Endothelial cell of umbilical vein (primary cell): ENCODE measurements at regions not wholly inside any gene's neighbourhood (a gene's known extent, or its start where the extent isn't known, plus 50 kb on each side); places are given as distances from the start of the nearest gene placed in this dataset.

ENCODE experiments used
- BruUV-seq: library from RNA; stranded (reverse); fragments of 400-500 nt; replicated peaks from 2 replicates; lab custom pipeline; 2021; lab: Mats Ljungman, UMichigan
- CTCF ChIA-PET: fragments of 300-600, 350-600 bp; sonication (Branson Sonifier 250); formaldehyde crosslinking; loops from one replicate; lab custom pipeline; 2021; ENCODE audit warnings: antibody characterized with exemption, inconsistent platforms; lab: Charles Lee
- POLR2A ChIA-PET: fragments of 300-600, 350-600 bp; sonication (Branson Sonifier 250); formaldehyde crosslinking; loops from one replicate; lab custom pipeline; 2021; ENCODE audit warnings: antibody characterized with exemption, inconsistent platforms; lab: Charles Lee
- DNase-seq: peaks from one replicate; pipeline ENCODE4 v3.0.0-alpha.2; 2011; ENCODE audit warnings: low read depth, low spot score
- FAIRE-seq: peaks from 2 replicates; lab custom pipeline; 2011; peaks lifted over from hg19 to GRCh38; lab: Jason Lieb, UNC
- H2AFZ ChIP-seq: 2 replicates; pipeline ENCODE4 v1.6.0; 2012; ENCODE audit warnings: low read depth, low read length, control low read depth, inconsistent platforms
- H3K27ac ChIP-seq: 2 replicates; pipeline ENCODE4 v1.5.1; 2011; ENCODE audit warnings: low read depth, mild to moderate bottlenecking, control low read depth, low read length, moderate library complexity; ENCODE audit not compliant: insufficient read depth
- H3K27me3 ChIP-seq, 2 experiments: 2 replicates each; pipeline versions ENCODE4 v1.6.0 to v1.6.1; 2011; ENCODE audit warnings: low read length in 2 of 2, mixed read lengths in 1 of 2; ENCODE audit not compliant: control insufficient read depth in 2 of 2, insufficient read depth in 2 of 2
- H3K36me3 ChIP-seq, 2 experiments: 2 replicates in 1 of 2; 3 replicates in 1 of 2; pipeline ENCODE4 v1.5.1; 2011; ENCODE audit warnings: low read length in 2 of 2, mild to moderate bottlenecking in 1 of 2, moderate library complexity in 1 of 2; ENCODE audit not compliant: control insufficient read depth in 2 of 2, insufficient read depth in 2 of 2; ENCODE audit errors: extremely low read depth in 1 of 2
- H3K4me1 ChIP-seq: 3 replicates; pipeline ENCODE4 v1.5.1; 2011; ENCODE audit warnings: mild to moderate bottlenecking, low read length; ENCODE audit not compliant: control insufficient read depth, insufficient read depth; ENCODE audit errors: extremely low read depth
- H3K4me2 ChIP-seq: 2 replicates; pipeline ENCODE4 v1.6.1; 2011; ENCODE audit warnings: low read length, control low read depth, mixed read lengths; ENCODE audit not compliant: insufficient read depth
- H3K4me3 ChIP-seq, 3 experiments: fragments of 200-600 bp in 1 of 3; sonication (generic), shearing (Covaris generic) in 1 of 3; replicated peaks in 1 of 3; 2 replicates each; pipeline ENCODE4 v1.5.1; 2011 to 2016; ENCODE audit warnings: control low read depth in 3 of 3, low read length in 3 of 3, mild to moderate bottlenecking in 2 of 3, inconsistent platforms in 1 of 3, low read depth in 1 of 3, moderate library complexity in 1 of 3; ENCODE audit not compliant: insufficient read depth in 1 of 3
- H3K79me2 ChIP-seq: 2 replicates; pipeline ENCODE4 v1.6.0; 2012; ENCODE audit warnings: low read length, inconsistent platforms; ENCODE audit not compliant: control insufficient read depth, insufficient read depth
- H3K9ac ChIP-seq: replicated peaks from 2 replicates; pipeline ENCODE3; 2011; ENCODE audit warnings: low read length, control low read depth; ENCODE audit not compliant: insufficient read depth; ENCODE audit errors: extremely low read depth
- H3K9me1 ChIP-seq: replicated peaks from 3 replicates; pipeline ENCODE4 v1.6.0; 2011; ENCODE audit warnings: mild to moderate bottlenecking, low read length; ENCODE audit not compliant: control insufficient read depth, insufficient read depth; ENCODE audit errors: extremely low read depth
- H3K9me3 ChIP-seq: replicated peaks from 2 replicates; pipeline ENCODE4 v1.5.1; 2012; ENCODE audit warnings: low read length, inconsistent platforms; ENCODE audit not compliant: control insufficient read depth, insufficient read depth
- H4K20me1 ChIP-seq: replicated peaks from 2 replicates; pipeline ENCODE3; 2011; ENCODE audit warnings: mild to moderate bottlenecking, low read length; ENCODE audit not compliant: control insufficient read depth, insufficient read depth; ENCODE audit errors: extremely low read depth
- EZH2 ChIP-seq: IDR thresholded peaks from 2 replicates; pipeline ENCODE4 v1.6.1; 2012; ENCODE audit warnings: borderline replicate concordance, low read depth, mild to moderate bottlenecking, moderate library complexity, low read length, inconsistent platforms; ENCODE audit not compliant: severe bottlenecking
- FOS ChIP-seq: IDR thresholded peaks from 2 replicates; pipeline ENCODE4 v1.6.1; 2011; ENCODE audit warnings: mild to moderate bottlenecking, low read length, moderate library complexity, borderline replicate concordance; ENCODE audit not compliant: insufficient read depth
- GATA2 ChIP-seq: IDR thresholded peaks from 2 replicates; pipeline ENCODE4 v1.7.0; 2011; ENCODE audit warnings: low read depth, mild to moderate bottlenecking, moderate library complexity, mixed read lengths, low read length; ENCODE audit not compliant: insufficient read length, insufficient read depth
- JUN ChIP-seq: IDR thresholded peaks from 2 replicates; pipeline ENCODE4 v1.6.1; 2011; ENCODE audit warnings: borderline replicate concordance, low read depth; ENCODE audit not compliant: insufficient read length, insufficient read depth
- MAX ChIP-seq: IDR thresholded peaks from 2 replicates; pipeline ENCODE4 v1.6.1; 2011; ENCODE audit not compliant: insufficient read depth, insufficient read length
- MYC ChIP-seq: IDR thresholded peaks from one replicate; pipeline ENCODE4 v1.6.1; 2011; ENCODE audit warnings: mild to moderate bottlenecking, low read depth, low read length
- POLR2A ChIP-seq: IDR thresholded peaks from 2 replicates; pipeline ENCODE4 v1.6.1; 2012; ENCODE audit warnings: low read depth, mild to moderate bottlenecking, control low read depth, low read length
- dilution Hi-C: fragments of 300-500 bp; cut with MboI; formaldehyde crosslinking; loops from one replicate; pipeline ENCODE4 v1.15.0; 2019; ENCODE audit warnings: low sequenced_read_pairs; ENCODE audit not compliant: extremely low pct_ligation_motif_present
- intact Hi-C: fragments of 100-400 bp; cut with micrococcal nuclease; formaldehyde crosslinking; loops from one replicate; pipeline ENCODE4 v1.10.0; 2022
- TF ChIP-seq, protein P1 (sequence below), 2 donors: IDR thresholded peaks; 1 replicate in 1 of 2; 2 replicates in 1 of 2; pipeline ENCODE4 v1.5.1; 2011; ENCODE audit warnings: low read length in 2 of 2, mild to moderate bottlenecking in 2 of 2, moderate library complexity in 2 of 2, control low read depth in 1 of 2, inconsistent platforms in 1 of 2, low read depth in 1 of 2; ENCODE audit not compliant: insufficient read depth in 1 of 2; ENCODE audit errors: extremely low read depth in 1 of 2

- no peaks in the 10 kb centered on the region for H4K20me1 ChIP-seq
- no peak overlapping the region for H3K9ac ChIP-seq
- H3K27me3 ChIP-seq: no peaks in the 10 kb centered on the region
- no peaks in the 10 kb centered on the region for H3K79me2 ChIP-seq
- H3K4me2 ChIP-seq: no peak overlapping the region
- H3K4me1 ChIP-seq: no peaks in the 10 kb centered on the region
- H3K9me3 ChIP-seq: no peaks in the 10 kb centered on the region
- H2AFZ ChIP-seq: no peak overlapping the region
- POLR2A ChIA-PET: no interaction called here
- no TSS peak for BruUV-seq
- CTCF ChIA-PET: no interaction called here
- H3K4me3 ChIP-seq: no peak overlapping the region
- TF ChIP-seq, protein P1, sequence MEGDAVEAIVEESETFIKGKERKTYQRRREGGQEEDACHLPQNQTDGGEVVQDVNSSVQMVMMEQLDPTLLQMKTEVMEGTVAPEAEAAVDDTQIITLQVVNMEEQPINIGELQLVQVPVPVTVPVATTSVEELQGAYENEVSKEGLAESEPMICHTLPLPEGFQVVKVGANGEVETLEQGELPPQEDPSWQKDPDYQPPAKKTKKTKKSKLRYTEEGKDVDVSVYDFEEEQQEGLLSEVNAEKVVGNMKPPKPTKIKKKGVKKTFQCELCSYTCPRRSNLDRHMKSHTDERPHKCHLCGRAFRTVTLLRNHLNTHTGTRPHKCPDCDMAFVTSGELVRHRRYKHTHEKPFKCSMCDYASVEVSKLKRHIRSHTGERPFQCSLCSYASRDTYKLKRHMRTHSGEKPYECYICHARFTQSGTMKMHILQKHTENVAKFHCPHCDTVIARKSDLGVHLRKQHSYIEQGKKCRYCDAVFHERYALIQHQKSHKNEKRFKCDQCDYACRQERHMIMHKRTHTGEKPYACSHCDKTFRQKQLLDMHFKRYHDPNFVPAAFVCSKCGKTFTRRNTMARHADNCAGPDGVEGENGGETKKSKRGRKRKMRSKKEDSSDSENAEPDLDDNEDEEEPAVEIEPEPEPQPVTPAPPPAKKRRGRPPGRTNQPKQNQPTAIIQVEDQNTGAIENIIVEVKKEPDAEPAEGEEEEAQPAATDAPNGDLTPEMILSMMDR (IDR thresholded peaks at IDR 0.05; ENCODE audit: extremely low read depth in 1 of 2, insufficient read depth in 1 of 2, low read depth in 1 of 2, low read length in 2 of 2): no peak
- TF ChIP-seq POLR2A (no peak), GATA2 (no peak), MAX (no peak)
- dilution Hi-C loops (no loop called here), intact Hi-C loops (no loop called here)
- H3K27ac ChIP-seq: no peak overlapping the region
- no peak for FAIRE-seq
- no peaks in the 10 kb centered on the region for H3K36me3 ChIP-seq
- DNase-seq: no peak
- H3K9me1 ChIP-seq: no peaks in the 10 kb centered on the region
Measured at GRCh38 chr2:180312542-180312941, 305.4 kb upstream of the CWC22 start.

DNA sequence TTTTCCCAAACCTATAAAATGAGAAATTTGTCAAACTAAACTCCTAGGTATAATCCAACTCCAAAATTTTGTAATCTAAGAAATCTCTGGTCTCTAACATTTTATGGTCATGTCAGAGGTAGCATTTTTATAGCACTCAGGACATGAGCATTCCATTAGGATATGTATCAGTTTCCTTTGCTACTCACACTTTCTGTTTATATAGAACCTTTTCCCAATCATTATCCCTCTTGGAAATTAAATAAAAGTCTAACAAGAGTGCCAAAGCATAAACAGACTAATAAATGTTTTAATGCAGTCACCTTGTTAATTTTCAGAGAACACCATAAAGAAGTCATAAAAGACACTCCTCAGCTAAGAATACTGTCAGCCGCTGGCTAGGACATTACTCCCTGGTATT, 300.0 kb upstream of the CWC22 start:
- dilution Hi-C loops: no loop called here
- Histone ChIP-seq H3K4me1 (no peaks in the 10 kb centered on the region), H3K27ac (no peak overlapping the region), H3K9me1 (no peaks in the 10 kb centered on the region), H4K20me1 (no peaks in the 10 kb centered on the region), H3K79me2 (no peaks in the 10 kb centered on the region), H3K9ac (no peak overlapping the region), H3K4me3 (no peak overlapping the region), H3K4me2 (no peak overlapping the region), H3K9me3 (no peaks in the 10 kb centered on the region), H3K36me3 (no peaks in the 10 kb centered on the region), H2AFZ (no peak overlapping the region), H3K27me3 (no peaks in the 10 kb centered on the region)
- FAIRE-seq: no peak
- intact Hi-C loops: no loop called here
- ChIA-PET CTCF (no interaction called here), POLR2A (no interaction called here)
- no peak for DNase-seq
- TF ChIP-seq MAX (no peak), JUN (no peak), POLR2A (no peak), MYC (no peak), FOS (no peak), EZH2 (no peak)
- no TSS peak for BruUV-seq
